Osteocyte (in vitro differentiated cells): ENCODE measurements at regions not wholly inside any gene's neighbourhood (a gene's known extent, or its start where the extent isn't known, plus 50 kb on each side); places are given as distances from the start of the nearest gene placed in this dataset.

Experiments used
- DNase-seq: peaks from one replicate; pipeline ENCODE4 v3.0.0; 2021; ENCODE audit warnings: mixed read lengths; ENCODE audit not compliant: unreplicated experiment; ENCODE audit errors: extremely low spot score
- H3K27ac Mint-ChIP-seq: one replicate; pipeline ENCODE4 v1.8.0; 2021; ENCODE audit warnings: mild to moderate bottlenecking, mixed read lengths; ENCODE audit not compliant: unreplicated experiment
- H3K27me3 Mint-ChIP-seq: one replicate; pipeline ENCODE4 v1.8.0; 2021; ENCODE audit warnings: mixed read lengths; ENCODE audit not compliant: unreplicated experiment
- H3K36me3 Mint-ChIP-seq: one replicate; pipeline ENCODE4 v1.8.0; 2021; ENCODE audit warnings: mixed read lengths; ENCODE audit not compliant: unreplicated experiment
- H3K4me1 Mint-ChIP-seq: one replicate; pipeline ENCODE4 v1.8.0; 2021; ENCODE audit warnings: mixed read lengths; ENCODE audit not compliant: unreplicated experiment
- H3K4me3 Mint-ChIP-seq: one replicate; pipeline ENCODE4 v1.8.0; 2021; ENCODE audit warnings: mild to moderate bottlenecking, moderate library complexity, mixed read lengths; ENCODE audit not compliant: unreplicated experiment
- H3K9me3 Mint-ChIP-seq: one replicate; pipeline ENCODE4 v1.8.0; 2021; ENCODE audit warnings: mixed read lengths; ENCODE audit not compliant: unreplicated experiment
- TF ChIP-seq, protein P1 (sequence below): fragments of 200-600 bp; sonication (generic); IDR thresholded peaks from 2 replicates; pipeline ENCODE4 v1.5.0; 2021; ENCODE audit warnings: antibody characterized with exemption, mild to moderate bottlenecking, moderate library complexity

- no peaks in the 10 kb centered on the region for H3K9me3 Mint-ChIP-seq
- H3K4me1 Mint-ChIP-seq: no peaks in the 10 kb centered on the region
- no peak overlapping the region for H3K27ac Mint-ChIP-seq
- TF ChIP-seq, protein P1, sequence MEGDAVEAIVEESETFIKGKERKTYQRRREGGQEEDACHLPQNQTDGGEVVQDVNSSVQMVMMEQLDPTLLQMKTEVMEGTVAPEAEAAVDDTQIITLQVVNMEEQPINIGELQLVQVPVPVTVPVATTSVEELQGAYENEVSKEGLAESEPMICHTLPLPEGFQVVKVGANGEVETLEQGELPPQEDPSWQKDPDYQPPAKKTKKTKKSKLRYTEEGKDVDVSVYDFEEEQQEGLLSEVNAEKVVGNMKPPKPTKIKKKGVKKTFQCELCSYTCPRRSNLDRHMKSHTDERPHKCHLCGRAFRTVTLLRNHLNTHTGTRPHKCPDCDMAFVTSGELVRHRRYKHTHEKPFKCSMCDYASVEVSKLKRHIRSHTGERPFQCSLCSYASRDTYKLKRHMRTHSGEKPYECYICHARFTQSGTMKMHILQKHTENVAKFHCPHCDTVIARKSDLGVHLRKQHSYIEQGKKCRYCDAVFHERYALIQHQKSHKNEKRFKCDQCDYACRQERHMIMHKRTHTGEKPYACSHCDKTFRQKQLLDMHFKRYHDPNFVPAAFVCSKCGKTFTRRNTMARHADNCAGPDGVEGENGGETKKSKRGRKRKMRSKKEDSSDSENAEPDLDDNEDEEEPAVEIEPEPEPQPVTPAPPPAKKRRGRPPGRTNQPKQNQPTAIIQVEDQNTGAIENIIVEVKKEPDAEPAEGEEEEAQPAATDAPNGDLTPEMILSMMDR: no peak
- H3K27me3 Mint-ChIP-seq: peaks cover 5% of the 10 kb centered on the region
- no peak for DNase-seq
- H3K36me3 Mint-ChIP-seq: no peaks in the 10 kb centered on the region
- H3K4me3 Mint-ChIP-seq: no peak overlapping the region
These were observed 80.4 kb upstream of the FSHB start for GRCh38 chr11:30150425-30150824.

DNA sequence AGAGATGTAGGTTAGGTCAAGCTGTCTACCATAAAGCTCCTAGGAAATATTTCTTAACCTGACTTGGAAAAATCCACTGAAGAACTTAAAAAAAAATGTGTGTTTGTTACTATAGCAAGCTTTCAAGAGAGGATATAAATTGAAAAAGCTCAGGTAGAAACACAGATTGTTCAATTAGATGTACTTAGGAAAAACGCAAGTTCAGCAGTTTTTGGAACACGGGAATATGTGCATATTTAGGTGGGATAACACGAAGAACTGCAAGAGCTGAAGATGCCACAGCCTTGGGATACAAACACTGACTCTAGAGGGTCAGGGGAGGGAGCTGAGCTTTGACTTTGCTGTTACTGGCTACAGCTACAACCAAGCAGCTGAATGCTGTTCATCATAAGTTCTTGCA is 77.8 kb upstream of the FSHB start:
- H3K36me3 Mint-ChIP-seq: no peaks in the 10 kb centered on the region
- no peaks in the 10 kb centered on the region for H3K9me3 Mint-ChIP-seq
- DNase-seq: no peak
- H3K27ac Mint-ChIP-seq: no peak overlapping the region
- H3K27me3 Mint-ChIP-seq: no peaks in the 10 kb centered on the region
- TF ChIP-seq, protein P1: no peak
- H3K4me1 Mint-ChIP-seq: no peaks in the 10 kb centered on the region
- H3K4me3 Mint-ChIP-seq: no peak overlapping the region

- no peaks in the 10 kb centered on the region for H3K27me3 Mint-ChIP-seq
- H3K4me1 Mint-ChIP-seq: no peaks in the 10 kb centered on the region
- no peak for DNase-seq
- H3K36me3 Mint-ChIP-seq: no peaks in the 10 kb centered on the region
- H3K27ac Mint-ChIP-seq: no peak overlapping the region
- H3K4me3 Mint-ChIP-seq: no peak overlapping the region
- H3K9me3 Mint-ChIP-seq: no peaks in the 10 kb centered on the region
- TF ChIP-seq, protein P1: no peak
These were observed 75.4 kb upstream of the FSHB start for GRCh38 chr11:30155428-30155827.

- H3K9me3 Mint-ChIP-seq: no peaks in the 10 kb centered on the region
These were observed 71.3 kb upstream of the FSHB start for GRCh38 chr11:30159546-30159945.

DNA sequence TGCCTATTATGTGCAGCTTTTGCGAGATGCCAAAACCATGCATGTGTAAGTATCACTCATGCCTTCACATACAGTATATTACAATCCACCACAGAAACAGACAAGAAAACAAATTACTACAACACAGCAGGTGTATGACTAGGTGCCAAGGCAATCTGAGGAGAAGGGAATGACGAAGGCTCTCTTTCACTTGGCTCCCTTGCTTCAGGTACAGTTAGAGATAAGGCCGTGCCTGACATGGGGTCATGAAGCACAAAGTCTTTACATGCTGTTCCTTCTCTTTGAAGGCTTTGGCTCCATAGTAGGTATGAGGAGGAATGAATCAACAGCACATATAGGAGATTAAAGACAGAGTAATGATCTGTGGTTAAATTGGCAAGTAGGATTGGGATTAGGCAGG is 65.2 kb upstream of the FSHB start:
- Mint-ChIP-seq H3K27ac (no peak overlapping the region), H3K27me3 (no peaks in the 10 kb centered on the region), H3K9me3 (no peaks in the 10 kb centered on the region), H3K4me3 (no peak overlapping the region), H3K4me1 (no peaks in the 10 kb centered on the region), H3K36me3 (no peaks in the 10 kb centered on the region)
- no peak for DNase-seq
- TF ChIP-seq, protein P1: no peak

More at GRCh38 chr11:30159546-30159945, 71.3 kb upstream of the FSHB start:
- DNase-seq: no peak
- no peaks in the 10 kb centered on the region for H3K36me3 Mint-ChIP-seq
- no peak overlapping the region for H3K4me3 Mint-ChIP-seq
- no peaks in the 10 kb centered on the region for H3K27me3 Mint-ChIP-seq
- TF ChIP-seq, protein P1: no peak
- H3K27ac Mint-ChIP-seq: no peak overlapping the region
- no peaks in the 10 kb centered on the region for H3K4me1 Mint-ChIP-seq
